SK-N-SH treated with all-trans-retinoic acid at 6 μM for 48 hours (cell line): ENCODE measurements at regions not wholly inside any gene's neighbourhood (a gene's known extent, or its start where the extent isn't known, plus 50 kb on each side); places are given as distances from the start of the nearest gene placed in this dataset.

ENCODE experiments used
- ATAC-seq: fragments of 200-7000 bp; cut with Tn5 transposase; 3 replicates; pipeline ENCODE4 v1.9.1; 2020; ENCODE audit warnings: mild to moderate bottlenecking, moderate library complexity
- ARNTL ChIP-seq: fragments of 450-650 bp; formaldehyde crosslinking; IDR thresholded peaks from 2 replicates; pipeline ENCODE4 v1.5.0; 2020; ENCODE audit warnings: low read depth, mild to moderate bottlenecking, moderate library complexity, borderline replicate concordance
- BACH2 ChIP-seq: fragments of 250-450 bp; sonication (Bioruptor Pico); IDR thresholded peaks from 2 replicates; pipeline ENCODE4 v1.9.0; 2021; ENCODE audit warnings: mild to moderate bottlenecking, borderline replicate concordance
- CREB5 ChIP-seq: fragments of 250-450 bp; sonication (Bioruptor Pico); IDR thresholded peaks from 2 replicates; pipeline ENCODE4 v1.5.1; 2020; ENCODE audit warnings: low read depth, mild to moderate bottlenecking, moderate library complexity
- CSDC2 ChIP-seq: fragments of 250-450 bp; sonication (Bioruptor Pico); IDR thresholded peaks from 2 replicates; pipeline ENCODE4 v1.5.0; 2020; ENCODE audit warnings: mild to moderate bottlenecking, moderate library complexity
- ESRRG ChIP-seq: fragments of 250-450 bp; sonication (Bioruptor Pico); IDR thresholded peaks from 2 replicates; pipeline ENCODE4 v1.6.1; 2021; ENCODE audit warnings: mild to moderate bottlenecking
- GLIS3 ChIP-seq: fragments of 250-450 bp; sonication (Bioruptor Pico); IDR thresholded peaks from 2 replicates; pipeline ENCODE4 v1.5.0; 2020; ENCODE audit warnings: mild to moderate bottlenecking, moderate library complexity
- ISL1 ChIP-seq: fragments of 250-450 bp; sonication (Bioruptor Pico); IDR thresholded peaks from 2 replicates; pipeline ENCODE4 v2.1.2; 2022; ENCODE audit warnings: mild to moderate bottlenecking, moderate library complexity
- OSR1 ChIP-seq: fragments of 250-450 bp; sonication (Bioruptor Pico); IDR thresholded peaks from 2 replicates; pipeline ENCODE4 v1.8.0; 2022; ENCODE audit warnings: moderate library complexity, mild to moderate bottlenecking, inconsistent platforms
- PATZ1 ChIP-seq: fragments of 250-450 bp; sonication (Bioruptor Pico); IDR thresholded peaks from 2 replicates; pipeline ENCODE4 v1.8.0; 2020; ENCODE audit warnings: mild to moderate bottlenecking, moderate library complexity, borderline replicate concordance
- POU6F1 ChIP-seq: fragments of 250-450 bp; sonication (Bioruptor Pico); IDR thresholded peaks from 2 replicates; pipeline ENCODE4 v1.8.0; 2021; ENCODE audit warnings: low read depth, mild to moderate bottlenecking, moderate library complexity, borderline replicate concordance
- PPARA ChIP-seq: fragments of 250-450 bp; sonication (Bioruptor Pico); IDR thresholded peaks from 2 replicates; pipeline ENCODE4 v1.5.0; 2020; ENCODE audit warnings: mild to moderate bottlenecking, borderline replicate concordance
- RARB ChIP-seq: fragments of 250-450 bp; sonication (Bioruptor Pico); IDR thresholded peaks from 2 replicates; pipeline ENCODE4 v1.8.0; 2021; ENCODE audit warnings: mild to moderate bottlenecking, moderate library complexity
- SNAI2 ChIP-seq: fragments of 250-450 bp; sonication (Bioruptor Pico); IDR thresholded peaks from 2 replicates; pipeline ENCODE4 v1.5.0; 2020; ENCODE audit warnings: mild to moderate bottlenecking, moderate library complexity
- TCF4 ChIP-seq: fragments of 250-450 bp; sonication (Bioruptor Pico); IDR thresholded peaks from 2 replicates; pipeline ENCODE4 v1.8.0; 2021; ENCODE audit warnings: mild to moderate bottlenecking, moderate library complexity, borderline replicate concordance
- TOX ChIP-seq: fragments of 250-450 bp; sonication (Bioruptor Pico); IDR thresholded peaks from 2 replicates; pipeline ENCODE4 v1.8.0; 2021; ENCODE audit warnings: mild to moderate bottlenecking, moderate library complexity, borderline replicate concordance
- TSHZ2 ChIP-seq: fragments of 250-450 bp; sonication (Bioruptor Pico); IDR thresholded peaks from 2 replicates; pipeline ENCODE4 v1.5.0; 2020; ENCODE audit warnings: mild to moderate bottlenecking, moderate library complexity
- ZC3H10 ChIP-seq: fragments of 250-450 bp; sonication (Bioruptor Pico); IDR thresholded peaks from 2 replicates; pipeline ENCODE4 v1.5.1; 2021; ENCODE audit warnings: mild to moderate bottlenecking, moderate library complexity
- ZFP3 ChIP-seq: fragments of 250-450 bp; sonication (Bioruptor Pico); IDR thresholded peaks from 2 replicates; pipeline ENCODE4 v1.5.0; 2020; ENCODE audit warnings: mild to moderate bottlenecking, moderate library complexity
- ZFP30 ChIP-seq: fragments of 450-650 bp; formaldehyde crosslinking; IDR thresholded peaks from 2 replicates; pipeline ENCODE4 v1.5.0; 2022; ENCODE audit warnings: mild to moderate bottlenecking, moderate library complexity
- ZNF565 ChIP-seq: fragments of 450-650 bp; formaldehyde crosslinking; conservative IDR thresholded peaks from 2 replicates; pipeline ENCODE4 v1.5.0; 2020; ENCODE audit warnings: low read depth, mild to moderate bottlenecking, moderate library complexity
- ZNF70 ChIP-seq: fragments of 450-650 bp; formaldehyde crosslinking; IDR thresholded peaks from 2 replicates; pipeline ENCODE4 v1.5.0; 2020; ENCODE audit warnings: mild to moderate bottlenecking, moderate library complexity

GRCh38 chr4:180850318-180850940 lies 1392.8 kb upstream of the TENM3 start:
- TF ChIP-seq SNAI2 (CRISPR knock-in tag) = no peak
- TF ChIP-seq TSHZ2 (CRISPR knock-in tag) = no peak
- TF ChIP-seq GLIS3 (CRISPR knock-in tag) = no peak
- no peak for TF ChIP-seq OSR1
- no peak for TF ChIP-seq ZC3H10 (CRISPR knock-in tag)
- TF ChIP-seq ARNTL (CRISPR knock-in tag) = no peak
- no peak for TF ChIP-seq TOX (CRISPR knock-in tag)
- TF ChIP-seq ZNF70 = no peak
- TF ChIP-seq BACH2 = no peak
- TF ChIP-seq PPARA = no peak
- no peak for TF ChIP-seq CSDC2 (CRISPR knock-in tag)
- no peak for TF ChIP-seq ESRRG (CRISPR knock-in tag)
- no peak for ATAC-seq

GRCh38 chr4:180852738-180853137 lies 1390.5 kb upstream of the TENM3 start:
- ATAC-seq = no peak
- TF ChIP-seq TOX (CRISPR knock-in tag) (no peak), PATZ1 (CRISPR knock-in tag) (no peak), CSDC2 (CRISPR knock-in tag) (no peak), TCF4 (no peak), ISL1 (CRISPR knock-in tag) (no peak), GLIS3 (CRISPR knock-in tag) (no peak), RARB (CRISPR knock-in tag) (no peak), POU6F1 (CRISPR knock-in tag) (no peak), PPARA (no peak), ZFP3 (no peak), ARNTL (CRISPR knock-in tag) (no peak), ZNF565 (no peak), ZFP30 (CRISPR knock-in tag) (no peak), TSHZ2 (CRISPR knock-in tag) (no peak), CREB5 (CRISPR knock-in tag) (no peak), ZC3H10 (CRISPR knock-in tag) (no peak)
